ENCODE measurements at regions not wholly inside any gene's neighbourhood (a gene's known extent, or its start where the extent isn't known, plus 50 kb on each side); places are given as distances from the start of the nearest gene placed in this dataset.

GRCh38 chr9:79471580-79472543, 99.9 kb upstream of the TLE4 start:
- ChIA-PET POLR2A (interaction anchor here (1.1 to 2.1 kb wide), 3 partner anchors 11 to 100 kb away, joined by 3 to 8 read pairs (median 4); partner anchors contain the start of gene TLE4), CTCF (interaction anchor here (0.6 to 1.2 kb wide), 3 partner anchors 35 to 262 kb away, joined by 3 to 4 read pairs (median 3); no protein-coding TSS in a partner anchor)
- TF ChIP-seq SUZ12 (IDR thresholded peaks at IDR 0.05) (no peak), BHLHE40 (IDR thresholded peaks at IDR 0.05; ENCODE audit: borderline replicate concordance) (no peak), LEF1 (IDR thresholded peaks at IDR 0.05; ENCODE audit: borderline replicate concordance) (no peak), FOXM1 (IDR thresholded peaks at IDR 0.05; ENCODE audit: borderline replicate concordance) (no peak), TARDBP (IDR thresholded peaks at IDR 0.05) (no peak), PKNOX1 (IDR thresholded peaks at IDR 0.05) (no peak), ZNF384 (IDR thresholded peaks at IDR 0.05) (no peak), FOXK2 (IDR thresholded peaks at IDR 0.05) (no peak), FOXA1 (IDR thresholded peaks at IDR 0.05) (no peak), ARNT (IDR thresholded peaks at IDR 0.05) (no peak), ELF4 (IDR thresholded peaks at IDR 0.05) (no peak), L3MBTL2 (conservative IDR thresholded peaks at IDR 0.05) (no peak)
- DNase-seq (ENCODE audit: extremely low spot score) = peak; percentile 68

- POLR2A ChIA-PET = no interaction called here
- TF ChIP-seq SP1 (IDR thresholded peaks at IDR 0.05) = no peak
- no peak for TF ChIP-seq NFRKB (IDR thresholded peaks at IDR 0.05)
- TF ChIP-seq FOXA1 (IDR thresholded peaks at IDR 0.05) = no peak
- TF ChIP-seq PKNOX1 (IDR thresholded peaks at IDR 0.05) = no peak
- no peak for TF ChIP-seq FOXM1 (IDR thresholded peaks at IDR 0.05; ENCODE audit: borderline replicate concordance)
- TF ChIP-seq FOXK2 (IDR thresholded peaks at IDR 0.05) = no peak
- no peak for TF ChIP-seq TARDBP (IDR thresholded peaks at IDR 0.05)
- TF ChIP-seq ARNT (IDR thresholded peaks at IDR 0.05) = no peak
- no peak for TF ChIP-seq SUZ12 (IDR thresholded peaks at IDR 0.05)
- TF ChIP-seq BHLHE40 (IDR thresholded peaks at IDR 0.05; ENCODE audit: borderline replicate concordance) = no peak
- no peak for TF ChIP-seq CTBP1 (IDR thresholded peaks at IDR 0.05; ENCODE audit: borderline replicate concordance)
- TF ChIP-seq ZNF384 (IDR thresholded peaks at IDR 0.05) = no peak
- TF ChIP-seq ELF4 (IDR thresholded peaks at IDR 0.05) = no peak
- no peak for TF ChIP-seq HDGF (IDR thresholded peaks at IDR 0.05; ENCODE audit: borderline replicate concordance)
- TF ChIP-seq LEF1 (IDR thresholded peaks at IDR 0.05; ENCODE audit: borderline replicate concordance) = no peak
- CTCF ChIA-PET = interaction anchor here (0.6 kb wide), 1 partner anchor 221 kb away, joined by 3 read pairs; no protein-coding TSS in a partner anchor
- no peak for DNase-seq (ENCODE audit: extremely low spot score)
Observed at GRCh38 chr9:79473704-79474103, 98.1 kb upstream of the TLE4 start.

- ChIA-PET CTCF (no interaction called here), POLR2A (interaction anchor here (0.6 to 2.2 kb wide), 2 partner anchors 94 to 223 kb away, joined by 3 to 16 read pairs; partner anchors contain the start of gene TLE4)
- TF ChIP-seq SP1 (IDR thresholded peaks at IDR 0.05) = no peak
- no peak for TF ChIP-seq LEF1 (IDR thresholded peaks at IDR 0.05; ENCODE audit: borderline replicate concordance)
- TF ChIP-seq ARNT (IDR thresholded peaks at IDR 0.05) = no peak
- DNase-seq (ENCODE audit: extremely low spot score) = no peak
Observed at GRCh38 chr9:79477241-79477840, 94.4 kb upstream of the TLE4 start.

- POLR2A ChIA-PET = interaction anchor here (0.9 to 2.2 kb wide), 2 partner anchors 93 to 223 kb away, joined by 3 to 16 read pairs; partner anchors contain the start of gene TLE4
Observed at GRCh38 chr9:79477955-79478771, 93.6 kb upstream of the TLE4 start.

More at GRCh38 chr9:79477955-79478771, 93.6 kb upstream of the TLE4 start:
- DNase-seq (ENCODE audit: extremely low spot score) = peak; percentile 89
- CTCF ChIA-PET = interaction anchor here (0.7 to 1.6 kb wide), 13 partner anchors 8 to 679 kb away, joined by 3 to 10 read pairs (median 3); partner anchors contain the start of gene TLE4
- TF ChIP-seq ARNT (IDR thresholded peaks at IDR 0.05) (no peak), ZNF384 (IDR thresholded peaks at IDR 0.05) (no peak), FOXK2 (IDR thresholded peaks at IDR 0.05) (no peak), NFRKB (IDR thresholded peaks at IDR 0.05) (no peak), FOXA1 (IDR thresholded peaks at IDR 0.05) (no peak), PKNOX1 (IDR thresholded peaks at IDR 0.05) (peak; percentile 78), L3MBTL2 (conservative IDR thresholded peaks at IDR 0.05) (no peak), ELF4 (IDR thresholded peaks at IDR 0.05) (no peak), FOXM1 (IDR thresholded peaks at IDR 0.05; ENCODE audit: borderline replicate concordance) (no peak), BHLHE40 (IDR thresholded peaks at IDR 0.05; ENCODE audit: borderline replicate concordance) (no peak), TARDBP (IDR thresholded peaks at IDR 0.05) (no peak), SUZ12 (IDR thresholded peaks at IDR 0.05) (no peak), LEF1 (IDR thresholded peaks at IDR 0.05; ENCODE audit: borderline replicate concordance) (0 out of 2 replicates have a peak, but pooled peaks have one; percentile 9), CTBP1 (IDR thresholded peaks at IDR 0.05; ENCODE audit: borderline replicate concordance) (peak; percentile 23; the same call in 1 of the 2 replicates), SP1 (IDR thresholded peaks at IDR 0.05) (no peak), HDGF (IDR thresholded peaks at IDR 0.05; ENCODE audit: borderline replicate concordance) (no peak)
